Stimulated activated CD8-positive, alpha-beta memory T cell treated with anti-CD3 and anti-CD28 coated beads, Interleukin-12 subunit alpha, Interleukin-12 subunit beta, amount 100 ng/mL, for 4 hours (primary cell): ENCODE measurements at regions not wholly inside any gene's neighbourhood (a gene's known extent, or its start where the extent isn't known, plus 50 kb on each side); places are given as distances from the start of the nearest gene placed in this dataset.

Source experiments
- DNase-seq: peaks from one replicate; pipeline ENCODE4 v3.0.0-alpha.2; 2020; ENCODE audit warnings: low read depth

GRCh38 chr9:99752417-99753109 is 69.1 kb upstream of the NR4A3 start:
- DNase-seq = no peak

GRCh38 chr9:99753436-99753835 is 68.2 kb upstream of the NR4A3 start:
- DNase-seq = no peak

GRCh38 chr9:99760421-99760820 is 61.3 kb upstream of the NR4A3 start:
- no peak for DNase-seq

GRCh38 chr9:99762470-99762869 is 59.2 kb upstream of the NR4A3 start:
- no peak for DNase-seq
